Brain microvascular endothelial cell (primary cell): ENCODE measurements at regions not wholly inside any gene's neighbourhood (a gene's known extent, or its start where the extent isn't known, plus 50 kb on each side); places are given as distances from the start of the nearest gene placed in this dataset.

ENCODE experiments used
- DNase-seq: peaks from one replicate; pipeline ENCODE4 v3.0.0-alpha.2; 2020
- H3K27ac ChIP-seq: fragments of 250-450 bp; sonication (Bioruptor Pico); 2 replicates; pipeline ENCODE4 v1.5.1; 2020; ENCODE audit warnings: mild to moderate bottlenecking, moderate library complexity
- H3K27me3 ChIP-seq: fragments of 250-450 bp; sonication (Bioruptor Pico); replicated peaks from 2 replicates; pipeline ENCODE4 v1.5.1; 2020; ENCODE audit warnings: mild to moderate bottlenecking
- H3K36me3 ChIP-seq: fragments of 250-450 bp; sonication (Bioruptor Pico); replicated peaks from 2 replicates; pipeline ENCODE4 v1.5.1; 2020; ENCODE audit warnings: mild to moderate bottlenecking
- H3K4me3 ChIP-seq: 2 replicates; pipeline ENCODE4 v1.5.1; 2011; ENCODE audit warnings: low read depth, mild to moderate bottlenecking, control low read depth, low read length, moderate library complexity
- CTCF ChIP-seq: IDR thresholded peaks from 2 replicates; pipeline ENCODE4 v1.5.1; 2011; ENCODE audit warnings: low read depth, mild to moderate bottlenecking, moderate library complexity, low read length, control low read depth, inconsistent platforms; ENCODE audit errors: missing control alignments
- in situ Hi-C: cut with HindIII; loops from 2 replicates; pipeline ENCODE4 v1.10.0; 2017; ENCODE audit warnings: low sequenced_read_pairs, low pct_ligation_motif_present

- H3K36me3 ChIP-seq: no peaks in the 10 kb centered on the region
- in situ Hi-C loops: no loop called here
- no peak overlapping the region for H3K4me3 ChIP-seq
- DNase-seq: no peak
- no peaks in the 10 kb centered on the region for H3K27me3 ChIP-seq
- no peak for TF ChIP-seq CTCF
- H3K27ac ChIP-seq: no peak overlapping the region
Measured at GRCh38 chr10:105969884-105970377, 1194.6 kb downstream of the SORCS1 start.

GRCh38 chr10:105968666-105969065 lies 1195.8 kb downstream of the SORCS1 start:
- no peak for DNase-seq
- H3K4me3 ChIP-seq: no peak overlapping the region
- H3K36me3 ChIP-seq: no peaks in the 10 kb centered on the region
- no peaks in the 10 kb centered on the region for H3K27me3 ChIP-seq
- in situ Hi-C loops: no loop called here
- no peak for TF ChIP-seq CTCF
- H3K27ac ChIP-seq: no peak overlapping the region

GRCh38 chr10:105967256-105967655 lies 1197.2 kb downstream of the SORCS1 start:
- Histone ChIP-seq H3K4me3 (no peak overlapping the region), H3K27me3 (no peaks in the 10 kb centered on the region), H3K27ac (no peak overlapping the region), H3K36me3 (no peaks in the 10 kb centered on the region)
- no peak for DNase-seq
- in situ Hi-C loops: no loop called here
- no peak for TF ChIP-seq CTCF

- in situ Hi-C loops: no loop called here
- Histone ChIP-seq H3K27me3 (no peaks in the 10 kb centered on the region), H3K4me3 (no peak overlapping the region), H3K27ac (no peak overlapping the region), H3K36me3 (no peaks in the 10 kb centered on the region)
- DNase-seq: no peak
- TF ChIP-seq CTCF: no peak
Measured at GRCh38 chr10:105965141-105965540, 1199.4 kb downstream of the SORCS1 start.

GRCh38 chr10:105964009-105964408 lies 1200.5 kb downstream of the SORCS1 start:
- in situ Hi-C loops: no loop called here
- no peak for TF ChIP-seq CTCF
- DNase-seq: no peak

GRCh38 chr10:105963334-105963884 lies 1201.1 kb downstream of the SORCS1 start:
- no peak for TF ChIP-seq CTCF
- DNase-seq: no peak
- Histone ChIP-seq H3K36me3 (no peaks in the 10 kb centered on the region), H3K27ac (no peak overlapping the region), H3K4me3 (no peak overlapping the region), H3K27me3 (no peaks in the 10 kb centered on the region)
- in situ Hi-C loops: no loop called here

More at GRCh38 chr10:105964009-105964408, 1200.5 kb downstream of the SORCS1 start:
- H3K27me3 ChIP-seq: no peaks in the 10 kb centered on the region
- no peak overlapping the region for H3K27ac ChIP-seq
- H3K36me3 ChIP-seq: no peaks in the 10 kb centered on the region
- no peak overlapping the region for H3K4me3 ChIP-seq
